Neural progenitor cell (in vitro differentiated cells): ENCODE measurements at regions not wholly inside any gene's neighbourhood (a gene's known extent, or its start where the extent isn't known, plus 50 kb on each side); places are given as distances from the start of the nearest gene placed in this dataset.
A peak's percentile ranks its signal among the peaks of the same experiment; 100 is the strongest.

Experiments used
- DNase-seq: peaks from one replicate; pipeline ENCODE4 v3.0.0-alpha.2; 2016; ENCODE audit warnings: low spot score
- H2AFZ ChIP-seq: fragments of 200-600 bp; sonication (generic); replicated peaks from 2 replicates; pipeline ENCODE4 v1.6.1; 2016; ENCODE audit warnings: antibody characterized with exemption
- H3F3A ChIP-seq: fragments of 200-600 bp; sonication (generic); 2 replicates; pipeline ENCODE4 v1.6.1; 2016; ENCODE audit warnings: antibody characterized with exemption, low read depth
- H3K27ac ChIP-seq: fragments of 200-600 bp; sonication (generic); 2 replicates; pipeline ENCODE4 v1.5.1; 2016; ENCODE audit warnings: mild to moderate bottlenecking
- H3K27me3 ChIP-seq: fragments of 200-600 bp; sonication (generic); 2 replicates; pipeline ENCODE4 v1.6.1; 2016; ENCODE audit warnings: mild to moderate bottlenecking, moderate library complexity
- H3K36me3 ChIP-seq: fragments of 200-600 bp; sonication (generic); 2 replicates; pipeline ENCODE4 v1.5.1; 2016
- H3K4me1 ChIP-seq: fragments of 200-600 bp; sonication (generic); 2 replicates; pipeline ENCODE4 v1.6.1; 2016; ENCODE audit warnings: mixed run types
- H3K4me2 ChIP-seq: fragments of 200-600 bp; sonication (generic); 2 replicates; pipeline ENCODE4 v1.6.1; 2016
- H3K4me3 ChIP-seq: fragments of 200-600 bp; sonication (generic); 2 replicates; pipeline ENCODE4 v1.5.1; 2016
- H3K79me2 ChIP-seq: fragments of 200-600 bp; sonication (generic); 2 replicates; pipeline ENCODE4 v1.6.1; 2016; ENCODE audit warnings: low read depth
- H3K9ac ChIP-seq: fragments of 200-600 bp; sonication (generic); 2 replicates; pipeline ENCODE4 v1.6.1; 2016
- H3K9me3 ChIP-seq: fragments of 200-600 bp; sonication (generic); 2 replicates; pipeline ENCODE4 v1.5.1; 2016; ENCODE audit warnings: low read depth
- H4K20me1 ChIP-seq: fragments of 200-600 bp; sonication (generic); 2 replicates; pipeline ENCODE4 v1.6.1; 2016; ENCODE audit warnings: low read depth
- H3K27ac Mint-ChIP-seq: 3 replicates; pipeline ENCODE4 v1.8.0; 2021; ENCODE audit warnings: mixed read lengths
- H3K27me3 Mint-ChIP-seq: 2 replicates; pipeline ENCODE4 v1.8.0; 2022; ENCODE audit warnings: low read depth, mild to moderate bottlenecking, inconsistent platforms, moderate library complexity, mixed read lengths; ENCODE audit not compliant: insufficient read depth
- H3K36me3 Mint-ChIP-seq: 3 replicates; pipeline ENCODE4 v1.8.0; 2021; ENCODE audit warnings: mixed read lengths
- H3K4me1 Mint-ChIP-seq: 3 replicates; pipeline ENCODE4 v1.8.0; 2021; ENCODE audit warnings: mixed read lengths
- H3K4me3 Mint-ChIP-seq: 3 replicates; pipeline ENCODE4 v1.8.0; 2021; ENCODE audit warnings: mild to moderate bottlenecking, moderate library complexity, mixed read lengths
- H3K9me3 Mint-ChIP-seq: 3 replicates; pipeline ENCODE4 v1.8.0; 2020; ENCODE audit warnings: mixed read lengths
- CTCF ChIP-seq: fragments of 200-600 bp; sonication (generic); IDR thresholded peaks from 2 replicates; pipeline ENCODE4 v1.5.1; 2017; ENCODE audit warnings: antibody characterized with exemption, mild to moderate bottlenecking
- EZH2 ChIP-seq: fragments of 200-600 bp; sonication (generic); IDR thresholded peaks from 2 replicates; pipeline ENCODE4 v1.6.1; 2017; ENCODE audit warnings: antibody characterized with exemption, mild to moderate bottlenecking, moderate library complexity
- EZH2phosphoT487 ChIP-seq: fragments of 200-600 bp; sonication (generic); IDR thresholded peaks from 2 replicates; pipeline ENCODE4 v1.6.1; 2017; ENCODE audit warnings: antibody characterized with exemption

GRCh38 chr5:72009280-72009679 lies 98.0 kb upstream of the MAP1B start:
- no peaks in the 10 kb centered on the region for H3K9me3 Mint-ChIP-seq
- peaks cover 54% of the 10 kb centered on the region for H3K4me1 Mint-ChIP-seq
- peak overlapping the region; percentile 66 for H2AFZ ChIP-seq
- DNase-seq: no peak
- no peak overlapping the region for H3K27ac ChIP-seq
- H3K4me3 Mint-ChIP-seq: no peak overlapping the region
- H3K27me3 ChIP-seq: no peaks in the 10 kb centered on the region
- H3F3A ChIP-seq: peaks cover 5% of the 10 kb centered on the region
- H3K4me1 ChIP-seq: peaks cover 26% of the 10 kb centered on the region
- H3K4me3 ChIP-seq: no peak overlapping the region
- no peaks in the 10 kb centered on the region for H4K20me1 ChIP-seq
- no peaks in the 10 kb centered on the region for H3K36me3 Mint-ChIP-seq
- no peaks in the 10 kb centered on the region for H3K36me3 ChIP-seq
- H3K4me2 ChIP-seq: peak overlapping the region; percentile 10
- peaks cover under 1% of the 10 kb centered on the region for H3K27me3 Mint-ChIP-seq
- peak overlapping the region; percentile 8 for H3K27ac Mint-ChIP-seq
- TF ChIP-seq EZH2phosphoT487 (no peak), CTCF (no peak), EZH2 (no peak)
- no peaks in the 10 kb centered on the region for H3K9me3 ChIP-seq
- H3K9ac ChIP-seq: no peak overlapping the region
- H3K79me2 ChIP-seq: no peaks in the 10 kb centered on the region

GRCh38 chr5:72010430-72010829 lies 96.8 kb upstream of the MAP1B start:
- H3K4me1 ChIP-seq: peaks cover 34% of the 10 kb centered on the region

GRCh38 chr5:72012906-72013305 lies 94.4 kb upstream of the MAP1B start:
- Histone ChIP-seq H3K4me3 (no peak overlapping the region), H3K9ac (no peak overlapping the region), H3K27me3 (no peaks in the 10 kb centered on the region), H3K4me2 (no peak overlapping the region), H3K27ac (no peak overlapping the region), H3F3A (peaks cover 5% of the 10 kb centered on the region), H3K9me3 (no peaks in the 10 kb centered on the region), H3K79me2 (no peaks in the 10 kb centered on the region), H3K36me3 (no peaks in the 10 kb centered on the region), H3K4me1 (peaks cover 23% of the 10 kb centered on the region), H4K20me1 (no peaks in the 10 kb centered on the region), H2AFZ (no peak overlapping the region)
- Mint-ChIP-seq H3K9me3 (peaks cover 3% of the 10 kb centered on the region), H3K4me1 (peaks cover 50% of the 10 kb centered on the region), H3K36me3 (no peaks in the 10 kb centered on the region), H3K27me3 (peaks cover 2% of the 10 kb centered on the region), H3K4me3 (peak overlapping the region; percentile 5), H3K27ac (peak overlapping the region; percentile 99)
- DNase-seq: no peak
- TF ChIP-seq EZH2 (no peak), CTCF (no peak), EZH2phosphoT487 (no peak)

More at GRCh38 chr5:72010430-72010829, 96.8 kb upstream of the MAP1B start:
- Histone ChIP-seq H4K20me1 (no peaks in the 10 kb centered on the region), H3K9me3 (no peaks in the 10 kb centered on the region), H3K27me3 (no peaks in the 10 kb centered on the region), H2AFZ (peak overlapping the region; percentile 6), H3K9ac (no peak overlapping the region), H3F3A (peaks cover 5% of the 10 kb centered on the region), H3K4me2 (no peak overlapping the region), H3K36me3 (no peaks in the 10 kb centered on the region), H3K4me3 (no peak overlapping the region), H3K79me2 (no peaks in the 10 kb centered on the region), H3K27ac (no peak overlapping the region)
- DNase-seq: no peak
- Mint-ChIP-seq H3K4me3 (no peak overlapping the region), H3K9me3 (no peaks in the 10 kb centered on the region), H3K27me3 (peaks cover 2% of the 10 kb centered on the region), H3K4me1 (peaks cover 62% of the 10 kb centered on the region), H3K27ac (no peak overlapping the region), H3K36me3 (no peaks in the 10 kb centered on the region)
- TF ChIP-seq CTCF (no peak), EZH2phosphoT487 (no peak), EZH2 (no peak)
